Activated CD8-positive, alpha-beta T cell treated with anti-CD3 and anti-CD28 coated beads for 36 hours (primary cell): ENCODE measurements at regions not wholly inside any gene's neighbourhood (a gene's known extent, or its start where the extent isn't known, plus 50 kb on each side); places are given as distances from the start of the nearest gene placed in this dataset.

Experiments
- ATAC-seq: fragments of 200-7000 bp; cut with Tn5 transposase; one replicate; pipeline ENCODE4 v1.10.0; 2021; ENCODE audit warnings: mild to moderate bottlenecking, moderate library complexity
- CTCF ChIA-PET: fragments of 350-600 bp; sonication (Branson Sonifier 250); formaldehyde crosslinking; loops from one replicate; lab custom pipeline; 2021; ENCODE audit warnings: antibody characterized with exemption; lab: Charles Lee
- POLR2A ChIA-PET: fragments of 350-600 bp; sonication (Branson Sonifier 250); formaldehyde crosslinking; loops from one replicate; lab custom pipeline; 2021; ENCODE audit warnings: antibody characterized with exemption; lab: Charles Lee
- DNase-seq: peaks from one replicate; pipeline ENCODE4 v3.0.0-alpha.2; 2020
- H3K27ac Mint-ChIP-seq: one replicate; pipeline ENCODE4 v1.8.0; 2021; ENCODE audit warnings: mild to moderate bottlenecking, mixed read lengths
- H3K27me3 Mint-ChIP-seq: one replicate; pipeline ENCODE4 v1.8.0; 2021; ENCODE audit warnings: mixed read lengths
- H3K36me3 Mint-ChIP-seq: one replicate; pipeline ENCODE4 v1.8.0; 2021; ENCODE audit warnings: low read depth, mixed read lengths
- H3K4me1 Mint-ChIP-seq: one replicate; pipeline ENCODE4 v1.8.0; 2021; ENCODE audit warnings: low read depth, mixed read lengths
- H3K4me3 Mint-ChIP-seq: one replicate; pipeline ENCODE4 v1.8.0; 2021; ENCODE audit warnings: mild to moderate bottlenecking, moderate library complexity, mixed read lengths
- H3K9me3 Mint-ChIP-seq: one replicate; pipeline ENCODE4 v1.8.0; 2021; ENCODE audit warnings: mixed read lengths
- CTCF ChIP-seq: fragments of 200-600 bp; IDR thresholded peaks from one replicate; pipeline ENCODE4 v1.8.0; 2022; ENCODE audit warnings: antibody characterized with exemption, mild to moderate bottlenecking
- intact Hi-C: fragments of 100-400 bp; cut with micrococcal nuclease; formaldehyde crosslinking; loops from one replicate; pipeline ENCODE4 v1.10.0; 2022

GRCh38 chr20:22232923-22233322 is 351.4 kb downstream of the FOXA2 start:
- ChIA-PET POLR2A (interaction anchor here (0.6 kb wide), 1 partner anchor 629 kb away, joined by 3 read pairs; no protein-coding TSS in a partner anchor), CTCF (no interaction called here)
- intact Hi-C loops = no loop called here
- H3K9me3 Mint-ChIP-seq = peaks cover 2% of the 10 kb centered on the region
- ATAC-seq = no peak
- no peak for DNase-seq
- H3K4me1 Mint-ChIP-seq = no peaks in the 10 kb centered on the region
- no peak overlapping the region for H3K4me3 Mint-ChIP-seq
- H3K27me3 Mint-ChIP-seq = no peaks in the 10 kb centered on the region
- TF ChIP-seq CTCF = no peak
- no peaks in the 10 kb centered on the region for H3K36me3 Mint-ChIP-seq
- H3K27ac Mint-ChIP-seq = no peak overlapping the region

GRCh38 chr20:22232473-22232872 is 351.9 kb downstream of the FOXA2 start:
- no peak overlapping the region for H3K27ac Mint-ChIP-seq
- H3K27me3 Mint-ChIP-seq = no peaks in the 10 kb centered on the region
- no peak for ATAC-seq
- no peak for TF ChIP-seq CTCF
- no peak overlapping the region for H3K4me3 Mint-ChIP-seq
- H3K9me3 Mint-ChIP-seq = peaks cover 2% of the 10 kb centered on the region
- H3K4me1 Mint-ChIP-seq = no peaks in the 10 kb centered on the region
- CTCF ChIA-PET = no interaction called here
- no peak for DNase-seq
- no peaks in the 10 kb centered on the region for H3K36me3 Mint-ChIP-seq
- intact Hi-C loops = no loop called here
- POLR2A ChIA-PET = interaction anchor here (0.6 kb wide), 1 partner anchor 628 kb away, joined by 3 read pairs; no protein-coding TSS in a partner anchor

GRCh38 chr20:22226849-22227700 is 357.3 kb downstream of the FOXA2 start:
- DNase-seq (no peak), ATAC-seq (no peak)
- CTCF ChIA-PET = no interaction called here
- Mint-ChIP-seq H3K27me3 (no peaks in the 10 kb centered on the region), H3K36me3 (no peaks in the 10 kb centered on the region), H3K27ac (no peak overlapping the region), H3K4me1 (no peaks in the 10 kb centered on the region), H3K4me3 (no peak overlapping the region), H3K9me3 (no peaks in the 10 kb centered on the region)
- intact Hi-C loops = no loop called here
- TF ChIP-seq CTCF = no peak
- POLR2A ChIA-PET = no interaction called here

GRCh38 chr20:22223236-22223635 is 361.1 kb downstream of the FOXA2 start:
- DNase-seq (no peak), ATAC-seq (no peak)
- no peak overlapping the region for H3K27ac Mint-ChIP-seq
- no peaks in the 10 kb centered on the region for H3K4me1 Mint-ChIP-seq
- POLR2A ChIA-PET = no interaction called here
- TF ChIP-seq CTCF = no peak
- CTCF ChIA-PET = no interaction called here
- H3K36me3 Mint-ChIP-seq = no peaks in the 10 kb centered on the region
- no peaks in the 10 kb centered on the region for H3K27me3 Mint-ChIP-seq
- no peaks in the 10 kb centered on the region for H3K9me3 Mint-ChIP-seq
- no peak overlapping the region for H3K4me3 Mint-ChIP-seq
- intact Hi-C loops = no loop called here

GRCh38 chr20:22217712-22218352 is 366.5 kb downstream of the FOXA2 start:
- CTCF ChIA-PET = no interaction called here
- no peak for DNase-seq
- no peaks in the 10 kb centered on the region for H3K4me1 Mint-ChIP-seq
- POLR2A ChIA-PET = no interaction called here
- no peak overlapping the region for H3K4me3 Mint-ChIP-seq
- no peaks in the 10 kb centered on the region for H3K27me3 Mint-ChIP-seq
- no peak for TF ChIP-seq CTCF
- no peak for ATAC-seq
- no peak overlapping the region for H3K27ac Mint-ChIP-seq
- no peaks in the 10 kb centered on the region for H3K9me3 Mint-ChIP-seq
- intact Hi-C loops = no loop called here
- H3K36me3 Mint-ChIP-seq = no peaks in the 10 kb centered on the region
